HL-60 (cell line): ENCODE measurements at regions not wholly inside any gene's neighbourhood (a gene's known extent, or its start where the extent isn't known, plus 50 kb on each side); places are given as distances from the start of the nearest gene placed in this dataset.

Experiments
- CTCF ChIP-seq: IDR thresholded peaks from one replicate; pipeline ENCODE4 v1.5.1; 2011; ENCODE audit warnings: low read length, control low read depth, inconsistent platforms; ENCODE audit not compliant: insufficient read depth
- GABPA ChIP-seq: IDR thresholded peaks from 2 replicates; pipeline ENCODE4 v1.6.1; 2012; ENCODE audit warnings: low read depth
- POLR2AphosphoS5 ChIP-seq: IDR thresholded peaks from 2 replicates; pipeline ENCODE4 v1.6.1; 2012; ENCODE audit warnings: low read depth
- REST ChIP-seq: IDR thresholded peaks from 2 replicates; pipeline ENCODE4 v1.6.1; 2012; ENCODE audit warnings: low read depth; ENCODE audit not compliant: insufficient replicate concordance
- SPI1 ChIP-seq: IDR thresholded peaks from 2 replicates; pipeline ENCODE4 v1.6.1; 2012; ENCODE audit warnings: low read depth, mild to moderate bottlenecking, borderline replicate concordance

- TF ChIP-seq POLR2AphosphoS5 = no peak
- no peak for TF ChIP-seq CTCF
- no peak for TF ChIP-seq REST
- no peak for TF ChIP-seq GABPA
- no peak for TF ChIP-seq SPI1
Measured at GRCh38 chr4:120517966-120518365, 404.6 kb downstream of the PRDM5 start.
